ENCODE measurements at regions not wholly inside any gene's neighbourhood (a gene's known extent, or its start where the extent isn't known, plus 50 kb on each side); places are given as distances from the start of the nearest gene placed in this dataset.

GRCh38 chr10:65684896-65685295, 1240.9 kb upstream of the LRRTM3 start:
- DNase-seq (ENCODE audit: low read depth in 2 of 3, low spot score in 1 of 3), result no peak

- DNase-seq (ENCODE audit: low read depth in 2 of 3, low spot score in 1 of 3), result no peak
These were observed 1224.6 kb upstream of the LRRTM3 start for GRCh38 chr10:65701168-65701776.

- no peak for DNase-seq (ENCODE audit: low read depth in 2 of 3, low spot score in 1 of 3)
These were observed 1217.8 kb upstream of the LRRTM3 start for GRCh38 chr10:65708057-65708456.

- no peak for DNase-seq (ENCODE audit: low read depth in 2 of 3, low spot score in 1 of 3)
These were observed 1215.5 kb upstream of the LRRTM3 start for GRCh38 chr10:65710306-65710705.

- no peak for DNase-seq (ENCODE audit: low read depth in 2 of 3, low spot score in 1 of 3)
These were observed 1206.0 kb upstream of the LRRTM3 start for GRCh38 chr10:65719790-65720189.

GRCh38 chr10:65720901-65721300, 1204.9 kb upstream of the LRRTM3 start:
- no peak for DNase-seq (ENCODE audit: low read depth in 2 of 3, low spot score in 1 of 3)

- DNase-seq (ENCODE audit: low read depth in 2 of 3, low spot score in 1 of 3), result no peak
These were observed 1202.3 kb upstream of the LRRTM3 start for GRCh38 chr10:65723525-65723924.

- no peak for DNase-seq (ENCODE audit: low read depth in 2 of 3, low spot score in 1 of 3)
These were observed 1190.5 kb upstream of the LRRTM3 start for GRCh38 chr10:65735382-65735781.

- DNase-seq (ENCODE audit: low read depth in 2 of 3, low spot score in 1 of 3), result no peak
These were observed 1182.9 kb upstream of the LRRTM3 start for GRCh38 chr10:65742906-65743305.

- DNase-seq (ENCODE audit: low read depth in 2 of 3, low spot score in 1 of 3), result no peak
These were observed 1174.6 kb upstream of the LRRTM3 start for GRCh38 chr10:65751218-65751617.

- DNase-seq (ENCODE audit: low read depth in 2 of 3, low spot score in 1 of 3), result no peak
These were observed 1173.9 kb upstream of the LRRTM3 start for GRCh38 chr10:65751896-65752295.

- no peak for DNase-seq (ENCODE audit: low read depth in 2 of 3, low spot score in 1 of 3)
These were observed 1172.3 kb upstream of the LRRTM3 start for GRCh38 chr10:65753532-65753931.

- DNase-seq (ENCODE audit: low read depth in 2 of 3, low spot score in 1 of 3), result no peak
These were observed 1171.7 kb upstream of the LRRTM3 start for GRCh38 chr10:65754112-65754511.

GRCh38 chr10:65762311-65762710, 1163.5 kb upstream of the LRRTM3 start:
- no peak for DNase-seq (ENCODE audit: low read depth in 2 of 3, low spot score in 1 of 3)

- DNase-seq (ENCODE audit: low read depth in 2 of 3, low spot score in 1 of 3), result no peak
These were observed 1160.8 kb upstream of the LRRTM3 start for GRCh38 chr10:65765006-65765541.

- no peak for DNase-seq (ENCODE audit: low read depth in 2 of 3, low spot score in 1 of 3)
These were observed 1156.0 kb upstream of the LRRTM3 start for GRCh38 chr10:65769828-65770227.

GRCh38 chr10:65778753-65779152, 1147.1 kb upstream of the LRRTM3 start:
- DNase-seq (ENCODE audit: low read depth in 2 of 3, low spot score in 1 of 3), result no peak

- no peak for DNase-seq (ENCODE audit: low read depth in 2 of 3, low spot score in 1 of 3)
These were observed 1145.9 kb upstream of the LRRTM3 start for GRCh38 chr10:65779985-65780384.

- no peak for DNase-seq (ENCODE audit: low read depth in 2 of 3, low spot score in 1 of 3)
These were observed 1139.6 kb upstream of the LRRTM3 start for GRCh38 chr10:65786279-65786678.

GRCh38 chr10:65787571-65787970, 1138.3 kb upstream of the LRRTM3 start:
- no peak for DNase-seq (ENCODE audit: low read depth in 2 of 3, low spot score in 1 of 3)

GRCh38 chr10:65788271-65788670, 1137.6 kb upstream of the LRRTM3 start:
- no peak for DNase-seq (ENCODE audit: low read depth in 2 of 3, low spot score in 1 of 3)

GRCh38 chr10:65791979-65792378, 1133.9 kb upstream of the LRRTM3 start:
- DNase-seq (ENCODE audit: low read depth in 2 of 3, low spot score in 1 of 3), result no peak

- DNase-seq (ENCODE audit: low read depth in 2 of 3, low spot score in 1 of 3), result no peak
These were observed 1132.0 kb upstream of the LRRTM3 start for GRCh38 chr10:65793738-65794425.
